Activated CD4-positive, CD25-positive, alpha-beta regulatory T cell (primary cell): ENCODE measurements at regions not wholly inside any gene's neighbourhood (a gene's known extent, or its start where the extent isn't known, plus 50 kb on each side); places are given as distances from the start of the nearest gene placed in this dataset.
"Not testable (repeated sequence)": the region's sequence is repeated elsewhere in the genome, so short reads cannot be mapped to it uniquely, and the experiment has no call there.

Experiments
- DNase-seq, 4 experiments: peaks; one replicate each; lab custom pipeline; 2025; lab: John Stamatoyannopoulos, UW

- DNase-seq, result not testable (repeated sequence)
These were observed 61.3 kb downstream of the SYF2 start for GRCh38 chr1:25171013-25171412.

GRCh38 chr1:25170439-25170838, 61.9 kb downstream of the SYF2 start:
- DNase-seq, result no peak

GRCh38 chr1:25169610-25170009, 62.7 kb downstream of the SYF2 start:
- no peak for DNase-seq

- DNase-seq, result no peak
These were observed 63.1 kb downstream of the SYF2 start for GRCh38 chr1:25169168-25169567.

DNA sequence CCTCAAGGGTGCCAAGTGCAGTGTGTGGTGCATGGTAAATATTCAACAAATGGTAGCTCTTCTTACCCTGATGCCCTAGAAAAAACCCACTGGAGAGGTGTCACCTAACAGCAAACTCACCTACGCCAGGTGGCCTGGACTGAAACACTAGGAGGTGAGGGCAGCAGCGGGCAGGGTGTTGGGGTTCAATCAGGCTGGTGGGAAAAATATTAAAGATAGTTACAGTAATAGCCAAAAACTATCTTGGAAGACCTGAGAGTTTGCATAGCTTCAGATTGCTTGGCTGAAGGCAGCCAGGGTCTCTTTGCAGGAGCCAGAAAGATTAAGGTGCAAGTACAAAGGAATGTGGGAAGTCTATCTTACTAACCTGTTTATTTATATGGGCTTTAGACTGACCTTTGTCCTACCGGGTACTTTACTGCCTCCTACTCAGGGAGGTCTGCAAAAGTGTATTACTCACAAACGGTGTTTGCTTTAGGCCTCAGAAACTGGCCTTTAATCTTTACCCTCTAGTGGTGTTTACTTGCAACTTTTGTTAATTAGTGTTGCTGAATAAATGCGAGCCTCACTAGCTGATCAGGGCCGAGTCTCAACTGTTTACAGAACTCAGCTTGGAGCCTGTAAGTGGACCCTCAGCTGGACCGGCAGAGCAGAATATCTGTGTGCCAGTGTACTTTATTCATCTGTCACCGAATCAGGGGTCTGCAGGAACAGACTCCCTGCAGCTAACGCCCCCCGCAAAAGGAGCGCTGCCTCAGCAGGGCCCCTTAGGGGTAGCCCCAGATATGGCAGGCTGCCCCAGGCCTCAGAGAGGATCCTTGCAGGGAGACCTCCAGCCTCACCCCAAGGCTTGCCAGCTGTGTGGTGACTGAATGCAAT, 63.9 kb downstream of the SYF2 start:
- no peak for DNase-seq

DNA sequence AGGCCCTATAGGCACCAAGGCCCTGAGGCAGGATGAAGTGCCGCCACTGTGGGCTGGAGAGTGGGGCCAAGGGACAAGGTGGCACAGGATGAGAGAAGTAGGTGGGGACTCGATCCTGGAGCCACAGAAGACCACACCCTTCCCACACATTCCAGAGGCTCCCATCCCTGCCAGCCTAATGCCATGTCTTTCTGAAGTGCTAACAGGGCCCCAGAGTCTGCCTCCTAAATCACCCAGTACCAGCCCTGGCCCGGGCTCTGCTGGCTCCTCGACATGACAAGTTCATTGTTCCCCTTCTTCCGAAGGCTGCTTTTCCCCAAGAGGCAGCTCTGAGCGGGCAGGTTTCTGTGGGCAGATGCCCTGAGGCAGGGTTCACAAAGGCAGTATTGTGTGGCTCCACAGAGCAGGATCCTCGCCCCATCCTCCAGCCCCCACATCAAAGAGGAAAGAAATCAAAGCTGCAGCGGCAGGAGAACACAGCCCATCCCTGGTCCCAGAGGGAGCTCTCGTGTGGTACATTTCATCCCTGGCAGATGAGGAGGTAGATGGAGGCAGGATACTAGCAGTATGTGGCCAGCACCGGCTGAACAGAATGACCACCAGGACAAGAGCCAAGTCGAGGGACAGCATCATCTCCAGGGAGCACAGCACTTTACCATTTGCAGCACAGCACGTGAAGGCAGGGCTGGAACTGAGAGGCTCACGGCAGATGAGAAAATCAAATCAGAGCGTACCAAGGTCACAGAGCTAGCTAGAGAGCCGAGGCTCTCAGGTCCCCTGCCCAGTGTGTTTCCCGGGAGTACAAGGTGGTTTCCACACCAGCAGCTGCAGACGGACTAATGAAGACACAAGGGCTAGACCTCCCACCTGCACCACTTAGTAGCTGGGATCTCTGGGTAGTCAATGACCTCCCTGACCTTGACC, 64.8 kb downstream of the SYF2 start:
- no peak for DNase-seq

DNA sequence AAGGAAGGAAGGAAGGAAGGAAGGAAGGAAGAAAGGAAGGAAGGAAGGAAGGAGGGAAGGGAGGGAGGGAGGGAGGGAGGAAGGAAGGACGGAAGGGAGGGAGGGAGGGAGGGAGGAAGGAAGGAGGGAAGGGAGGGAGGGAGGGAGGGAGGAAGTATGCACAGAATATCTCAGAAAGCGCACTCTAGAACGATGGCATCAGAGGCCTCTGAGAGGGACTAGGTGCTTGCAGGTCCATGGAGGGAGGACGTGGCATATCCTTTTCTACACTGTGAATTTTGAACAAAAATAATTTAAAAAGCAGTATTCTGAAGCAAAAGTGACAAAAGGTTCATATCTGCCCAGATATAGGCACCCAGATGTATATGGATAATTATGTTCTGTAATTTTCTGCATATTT, 65.5 kb downstream of the SYF2 start:
- DNase-seq, result no peak

- DNase-seq, result no peak
These were observed 68.3 kb downstream of the SYF2 start for GRCh38 chr1:25163986-25164385.

- no peak for DNase-seq
These were observed 70.3 kb downstream of the SYF2 start for GRCh38 chr1:25161981-25162380.

GRCh38 chr1:25157846-25158245, 74.5 kb downstream of the SYF2 start:
- no peak for DNase-seq

DNA sequence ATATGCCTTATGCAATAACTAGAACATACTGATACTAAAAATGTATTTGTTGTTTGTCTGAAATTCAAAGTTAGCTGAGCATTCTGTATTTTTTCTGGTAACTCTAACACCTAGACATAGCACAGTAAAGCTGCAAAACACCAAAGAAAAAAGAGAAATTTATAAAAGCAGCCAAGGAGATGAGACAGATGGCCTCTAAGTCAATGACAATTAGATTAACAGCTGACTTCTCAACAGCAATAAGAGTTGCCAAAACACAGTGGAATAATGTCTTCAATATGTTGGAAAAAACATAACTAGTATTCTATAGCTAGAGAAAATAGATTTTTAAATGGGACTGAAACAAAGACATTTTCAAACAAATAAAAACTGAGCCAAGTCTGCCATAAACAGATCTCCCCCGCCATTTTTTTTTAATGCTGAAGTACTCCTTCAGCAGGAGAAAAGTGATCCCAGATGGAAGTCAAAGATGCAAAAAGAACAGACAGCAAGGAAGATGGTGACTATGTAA, 81.3 kb downstream of the SYF2 start:
- no peak for DNase-seq

- DNase-seq, result no peak
These were observed 83.5 kb downstream of the SYF2 start for GRCh38 chr1:25148673-25149300.

DNA sequence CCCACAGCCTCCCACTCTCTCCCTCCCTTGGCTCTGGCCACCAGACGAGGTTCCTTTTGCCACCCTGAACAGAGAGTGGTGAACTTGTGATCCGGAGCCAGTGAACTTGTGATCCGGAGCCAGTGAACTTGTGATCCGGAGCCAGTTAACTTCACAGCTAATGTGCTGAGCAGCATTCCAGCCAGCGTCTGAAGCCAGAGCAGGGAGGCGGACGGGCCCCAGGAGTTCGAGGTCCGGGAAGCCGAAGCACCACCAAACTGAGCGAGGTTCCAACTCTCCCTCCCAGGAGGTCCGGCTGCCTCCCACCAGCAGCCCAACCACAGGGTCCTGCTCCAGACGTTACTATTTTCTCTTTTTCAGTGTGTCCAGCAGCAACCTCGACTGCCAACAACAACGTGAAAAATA, 85.8 kb downstream of the SYF2 start:
- DNase-seq, result no peak

DNA sequence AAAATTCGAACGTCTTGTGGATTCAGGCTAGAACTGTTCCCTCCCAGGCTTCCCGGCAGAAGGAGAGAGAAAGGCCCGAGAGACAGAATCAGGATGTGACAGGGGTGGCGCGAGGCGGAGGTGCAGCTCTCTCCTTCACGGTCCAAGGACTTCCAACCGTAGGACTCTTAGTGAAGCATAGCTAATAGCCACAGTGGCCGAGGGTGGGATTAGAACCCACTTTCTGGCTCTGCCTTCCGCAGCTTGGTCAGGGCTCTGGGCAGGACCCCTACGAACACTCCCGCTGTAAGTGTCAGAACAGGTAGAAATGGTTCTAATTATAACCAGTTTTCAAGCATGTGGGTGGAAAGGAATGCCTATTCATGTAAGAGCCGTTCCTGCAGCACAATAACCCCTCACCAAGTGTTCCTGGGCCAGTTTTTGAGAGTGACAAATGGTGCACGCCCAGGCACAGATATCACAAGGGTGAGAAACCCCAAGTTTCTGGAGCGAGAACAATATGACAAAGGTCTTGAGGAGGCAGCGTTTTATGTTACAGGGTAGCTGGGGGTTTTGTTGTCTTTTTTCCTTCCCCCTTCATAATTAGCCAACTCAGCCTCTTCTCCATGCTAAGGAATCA, 86.4 kb downstream of the SYF2 start:
- DNase-seq, result no peak

DNA sequence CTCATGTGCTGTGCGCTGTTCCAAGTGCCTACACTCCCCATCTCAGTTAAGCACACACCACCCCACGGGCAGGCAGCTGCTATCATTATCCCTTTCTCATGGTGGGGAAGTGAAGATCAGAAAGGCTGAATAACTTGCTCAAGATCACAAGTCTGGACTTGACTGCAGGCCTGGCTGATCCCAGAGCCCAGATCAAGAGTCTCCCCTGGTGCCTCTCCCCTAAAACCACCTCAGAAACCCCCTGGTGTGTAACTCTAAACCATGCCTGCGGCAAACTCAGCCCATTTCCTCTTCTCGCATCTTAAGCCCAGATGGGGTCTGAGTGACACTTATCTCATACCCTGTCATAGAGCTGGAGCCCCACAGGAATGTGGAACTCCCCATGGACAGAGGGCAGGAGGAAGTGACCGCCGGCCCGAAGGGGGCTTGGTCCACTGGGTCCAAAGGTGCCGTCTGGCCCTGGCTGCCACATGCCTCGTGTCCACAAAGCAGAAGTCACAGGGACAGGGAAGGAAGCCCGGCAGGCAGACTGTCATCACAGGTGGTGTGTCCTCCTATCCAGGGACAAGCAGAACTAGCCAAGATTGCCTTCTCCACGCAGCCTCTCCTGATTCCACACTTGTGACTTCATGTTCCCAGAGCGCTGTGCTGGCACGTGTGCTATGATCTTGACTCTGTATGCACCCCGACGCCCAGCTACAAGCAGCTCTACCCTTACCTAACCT, 92.1 kb downstream of the SYF2 start:
- no peak for DNase-seq

- no peak for DNase-seq
These were observed 94.5 kb downstream of the SYF2 start for GRCh38 chr1:25137521-25138395.

GRCh38 chr1:25137106-25137505, 95.2 kb downstream of the SYF2 start:
- DNase-seq, result no peak

DNA sequence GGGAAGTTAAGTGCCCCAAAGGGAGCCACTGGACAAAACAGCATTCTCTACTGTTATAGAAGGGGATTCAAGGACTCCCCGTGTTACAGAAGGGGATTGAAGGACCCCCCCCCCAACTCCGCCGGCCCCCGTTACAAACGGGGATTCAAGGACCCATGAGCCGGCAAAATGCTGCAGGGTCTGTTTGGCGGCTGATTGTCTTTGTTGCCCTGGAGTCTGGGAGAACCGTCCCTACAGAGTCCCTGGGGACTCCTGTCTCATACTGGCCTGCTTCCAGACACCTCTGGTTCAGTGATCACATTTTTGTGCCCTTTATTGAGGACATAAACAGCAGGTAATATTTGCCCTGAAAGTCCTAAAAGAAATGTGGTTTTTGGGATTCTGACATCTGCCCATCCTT, 96.4 kb downstream of the SYF2 start:
- DNase-seq, result no peak

- DNase-seq, result no peak
These were observed 97.4 kb downstream of the SYF2 start for GRCh38 chr1:25134801-25135461.

DNA sequence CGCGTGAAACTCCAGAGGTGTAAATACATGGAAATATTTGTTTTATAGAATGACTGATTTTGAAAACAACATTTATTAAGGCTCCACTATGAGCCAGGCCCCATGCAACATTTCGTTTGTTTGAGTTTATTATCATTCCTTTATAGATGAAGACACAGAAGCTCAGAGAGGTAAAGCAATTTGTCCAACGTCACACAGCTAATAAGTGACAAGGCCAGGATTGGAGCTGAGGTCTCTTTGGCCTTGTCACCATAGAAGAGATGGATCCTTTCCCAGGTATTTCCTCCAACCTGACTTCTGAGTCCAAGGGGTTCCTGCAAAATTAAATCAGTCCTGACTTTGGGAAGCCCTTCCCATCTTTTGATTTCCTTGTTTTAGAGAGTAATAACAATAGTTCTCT, 98.0 kb downstream of the SYF2 start:
- DNase-seq, result no peak
